ENCODE measurements at regions not wholly inside any gene's neighbourhood (a gene's known extent, or its start where the extent isn't known, plus 50 kb on each side); places are given as distances from the start of the nearest gene placed in this dataset.

- DNase-seq (ENCODE audit: low read depth in 1 of 2, low spot score in 1 of 2), result no peak
- H3K27ac ChIP-seq (replicated peaks), result no peak overlapping the region
- TF ChIP-seq POLR2AphosphoS5 (IDR thresholded peaks at IDR 0.05; ENCODE audit: low read depth) (no peak), CTCF (IDR thresholded peaks at IDR 0.05; ENCODE audit: insufficient read depth, low read length) (no peak), GABPA (IDR thresholded peaks at IDR 0.05; ENCODE audit: low read depth) (no peak), REST (IDR thresholded peaks at IDR 0.05; ENCODE audit: insufficient replicate concordance, low read depth) (no peak), SPI1 (IDR thresholded peaks at IDR 0.05; ENCODE audit: borderline replicate concordance, low read depth) (no peak)
- peaks cover 4% of the 10 kb centered on the region for H3K27me3 ChIP-seq (ENCODE audit: insufficient read depth, poor library complexity, severe bottlenecking)
- H3K4me3 ChIP-seq (replicated peaks; ENCODE audit: insufficient read depth, low read length), result no peak overlapping the region
These were observed 95.6 kb upstream of the TOPAZ1 start for GRCh38 chr3:44146073-44146472.

GRCh38 chr3:44159696-44160300 lies 81.9 kb upstream of the TOPAZ1 start:
- Histone ChIP-seq H3K4me3 (replicated peaks; ENCODE audit: insufficient read depth, low read length) (no peak overlapping the region), H3K27me3 (ENCODE audit: insufficient read depth, poor library complexity, severe bottlenecking) (no peaks in the 10 kb centered on the region), H3K27ac (replicated peaks) (no peak overlapping the region)
- TF ChIP-seq GABPA (IDR thresholded peaks at IDR 0.05; ENCODE audit: low read depth) (no peak), SPI1 (IDR thresholded peaks at IDR 0.05; ENCODE audit: borderline replicate concordance, low read depth) (no peak), REST (IDR thresholded peaks at IDR 0.05; ENCODE audit: insufficient replicate concordance, low read depth) (no peak), POLR2AphosphoS5 (IDR thresholded peaks at IDR 0.05; ENCODE audit: low read depth) (no peak), CTCF (IDR thresholded peaks at IDR 0.05; ENCODE audit: insufficient read depth, low read length) (no peak)
- DNase-seq (ENCODE audit: low read depth in 1 of 2, low spot score in 1 of 2), result no peak

- H3K4me3 ChIP-seq (replicated peaks; ENCODE audit: insufficient read depth, low read length), result no peak overlapping the region
- H3K27ac ChIP-seq (replicated peaks), result no peak overlapping the region
- no peaks in the 10 kb centered on the region for H3K27me3 ChIP-seq (ENCODE audit: insufficient read depth, poor library complexity, severe bottlenecking)
- TF ChIP-seq REST (IDR thresholded peaks at IDR 0.05; ENCODE audit: insufficient replicate concordance, low read depth) (no peak), SPI1 (IDR thresholded peaks at IDR 0.05; ENCODE audit: borderline replicate concordance, low read depth) (no peak), POLR2AphosphoS5 (IDR thresholded peaks at IDR 0.05; ENCODE audit: low read depth) (no peak), CTCF (IDR thresholded peaks at IDR 0.05; ENCODE audit: insufficient read depth, low read length) (no peak), GABPA (IDR thresholded peaks at IDR 0.05; ENCODE audit: low read depth) (no peak)
- DNase-seq (ENCODE audit: low read depth in 1 of 2, low spot score in 1 of 2), result no peak
These were observed 80.9 kb upstream of the TOPAZ1 start for GRCh38 chr3:44160818-44161217.

Measured in HL-60 (cell line).